NOMO-1 treated with dmso at 0.1 percent for 144 hours (cell line): ENCODE measurements at regions not wholly inside any gene's neighbourhood (a gene's known extent, or its start where the extent isn't known, plus 50 kb on each side); places are given as distances from the start of the nearest gene placed in this dataset.
"Not testable (repeated sequence)": the region's sequence is repeated elsewhere in the genome, so short reads cannot be mapped to it uniquely, and the experiment has no call there.

Experiments
- DNase-seq: peaks from one replicate; lab custom pipeline; 2025; ENCODE audit not compliant: unreplicated experiment; lab: John Stamatoyannopoulos, UW

DNA sequence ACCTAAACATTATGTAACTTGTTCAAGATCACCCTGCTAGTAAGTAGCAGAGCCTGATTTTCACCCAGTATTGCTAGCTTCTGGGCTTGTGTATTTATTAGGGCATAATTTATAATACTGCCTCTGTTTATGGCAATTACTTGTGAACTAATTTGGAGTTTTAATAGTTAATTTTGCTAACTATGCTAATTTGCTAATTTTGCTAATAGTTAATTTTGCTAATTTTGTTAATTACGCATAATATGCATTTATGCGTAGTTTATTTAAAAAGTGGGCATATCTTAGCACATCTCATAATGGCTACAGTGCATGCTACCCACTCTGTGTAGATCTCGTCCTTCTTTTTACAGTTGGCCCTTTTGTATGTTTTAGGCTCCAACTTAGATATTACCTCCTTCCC lies 898.1 kb upstream of the EPHA5 start:
- no peak for DNase-seq

DNA sequence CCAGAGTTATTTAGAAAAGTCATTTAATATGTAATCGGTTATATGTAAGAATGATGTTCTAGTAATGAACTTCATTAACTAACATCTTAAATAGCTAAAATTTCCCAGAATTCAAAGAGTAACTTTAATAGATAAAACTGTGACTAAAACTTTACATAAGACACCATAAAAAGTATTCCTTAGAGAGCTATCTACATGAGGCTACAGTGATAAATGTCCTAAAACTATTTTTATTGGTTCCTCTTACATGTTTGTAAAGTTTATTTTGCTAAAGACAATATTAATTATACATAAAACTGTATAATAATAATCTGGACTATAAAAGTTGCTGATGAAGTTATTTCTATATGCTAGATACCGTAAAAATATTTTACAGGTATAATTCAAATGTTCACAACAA lies 897.7 kb upstream of the EPHA5 start:
- no peak for DNase-seq

DNA sequence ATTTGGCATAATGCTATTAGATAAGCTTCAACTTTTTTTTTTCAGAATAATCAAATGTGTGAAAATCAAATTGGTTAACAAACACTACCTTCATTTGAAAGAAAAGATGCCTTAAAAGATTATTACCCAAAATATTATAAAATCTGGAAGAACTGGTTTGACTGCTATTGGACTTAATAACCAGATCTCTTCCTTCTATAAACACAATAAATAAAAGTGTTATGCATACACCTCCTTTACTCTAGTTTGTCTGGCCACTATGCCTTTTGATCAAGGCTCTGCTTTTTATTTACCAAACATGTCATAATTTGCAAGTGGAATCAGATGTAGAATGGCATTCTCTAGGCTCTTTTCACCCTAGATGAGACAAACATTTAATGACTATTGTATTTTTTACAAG lies 897.3 kb upstream of the EPHA5 start:
- DNase-seq: no peak

DNA sequence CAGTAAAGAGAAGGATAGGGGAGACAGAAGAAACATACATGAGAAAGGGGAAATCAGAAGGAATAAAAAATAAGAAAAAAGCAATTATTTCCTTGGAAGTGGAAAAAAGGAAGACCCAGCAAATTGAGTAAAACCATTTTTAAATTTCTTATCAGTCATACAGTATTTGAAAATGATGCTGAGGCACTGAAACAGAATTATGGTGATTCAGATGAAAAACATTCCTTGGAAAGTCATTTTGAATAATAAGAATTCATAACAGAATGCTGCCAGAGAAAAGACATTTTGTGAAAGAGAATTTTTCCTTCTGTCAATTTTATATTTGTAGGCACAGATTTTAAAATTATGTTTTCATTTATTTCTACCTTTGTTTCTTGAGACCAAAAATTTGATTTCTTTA lies 895.5 kb upstream of the EPHA5 start:
- no peak for DNase-seq

DNA sequence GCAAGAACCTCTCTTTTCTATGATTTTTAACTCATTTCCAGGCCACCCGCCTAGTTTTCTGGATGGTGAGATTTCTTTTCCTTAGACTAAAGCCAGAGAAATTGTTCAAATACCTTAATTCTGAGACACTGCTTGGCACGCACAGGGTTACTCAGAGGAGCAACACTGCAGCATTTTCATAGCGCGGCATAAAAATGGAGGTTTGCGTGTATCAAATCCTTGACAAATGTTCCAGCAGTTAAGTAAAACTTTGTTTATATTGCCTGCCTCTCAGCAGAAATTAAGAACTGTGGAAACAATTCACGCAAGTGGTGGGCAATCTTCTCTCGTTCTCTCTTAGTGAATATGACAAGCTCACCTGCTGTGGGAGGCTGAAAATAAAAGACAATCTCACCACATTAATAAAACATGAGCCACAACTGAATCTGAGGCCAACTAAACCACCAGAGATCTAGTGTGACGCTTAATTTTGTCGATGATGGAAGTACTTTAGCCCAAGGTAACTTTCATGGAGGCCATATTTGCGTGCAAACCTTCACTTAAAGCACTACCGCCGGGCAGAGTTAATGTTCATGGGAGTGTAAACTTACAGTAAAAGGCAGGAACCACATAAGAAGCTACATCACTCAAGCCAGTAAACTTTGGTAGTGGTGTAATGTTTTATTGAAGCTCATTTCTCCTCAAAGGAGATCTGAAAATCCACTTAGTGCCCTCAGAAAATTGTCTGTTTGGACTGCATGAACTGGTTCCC lies 894.8 kb upstream of the EPHA5 start:
- DNase-seq: no peak

DNA sequence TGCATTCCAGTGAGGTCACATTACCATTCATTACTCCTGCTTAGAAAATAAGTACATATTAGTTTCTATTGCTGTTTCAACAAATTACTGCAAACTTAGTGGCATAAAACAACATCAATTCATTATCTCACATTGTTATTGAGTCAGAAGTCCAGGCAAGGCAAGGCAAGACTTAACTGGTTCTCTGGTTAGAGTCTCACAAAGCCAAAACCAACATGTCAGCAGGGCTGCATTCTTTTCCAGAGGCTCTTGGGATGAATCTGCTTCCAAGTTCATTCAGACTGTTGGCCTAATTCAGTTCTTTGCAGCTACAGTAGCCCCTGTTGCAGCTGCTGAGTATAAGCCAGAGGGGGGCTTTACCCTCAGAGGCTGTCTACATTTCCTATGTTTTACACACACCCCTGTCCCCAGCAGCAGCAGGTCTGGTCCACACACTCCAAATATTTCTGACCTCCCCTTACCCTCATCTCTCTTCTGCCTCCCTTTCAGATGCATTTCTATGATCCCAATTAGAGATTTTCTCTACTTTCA lies 892.1 kb upstream of the EPHA5 start:
- no peak for DNase-seq

DNA sequence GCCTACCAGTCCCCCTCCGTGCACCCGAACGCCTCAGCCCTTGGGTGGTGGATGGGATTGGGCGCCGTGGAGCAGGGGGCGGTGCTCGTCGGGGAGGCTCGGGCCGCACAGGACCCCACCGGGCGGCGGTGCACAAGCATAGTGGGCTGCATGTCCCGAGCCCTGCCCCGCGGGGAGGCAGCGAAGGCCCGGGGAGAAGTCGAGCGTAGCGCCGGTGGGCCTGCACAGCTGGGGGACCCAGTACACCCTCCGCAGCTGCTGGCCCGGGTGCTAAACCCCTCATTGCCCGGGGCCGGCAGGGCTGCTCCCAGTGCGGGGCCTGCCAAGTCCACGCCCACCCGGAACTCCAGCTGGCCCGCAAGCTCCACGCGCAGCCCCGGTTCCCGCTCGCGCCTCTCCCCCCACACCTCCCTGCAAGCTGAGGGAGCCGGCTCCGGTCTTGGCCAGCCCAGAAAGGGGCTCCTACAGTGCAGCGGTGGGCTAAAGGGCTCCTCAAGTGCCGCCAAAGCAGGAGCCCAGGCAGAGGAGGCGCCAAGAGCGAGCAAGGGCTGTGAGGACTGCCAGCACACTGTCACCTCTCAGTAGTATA lies 891.3 kb upstream of the EPHA5 start:
- not testable (repeated sequence) for DNase-seq

DNA sequence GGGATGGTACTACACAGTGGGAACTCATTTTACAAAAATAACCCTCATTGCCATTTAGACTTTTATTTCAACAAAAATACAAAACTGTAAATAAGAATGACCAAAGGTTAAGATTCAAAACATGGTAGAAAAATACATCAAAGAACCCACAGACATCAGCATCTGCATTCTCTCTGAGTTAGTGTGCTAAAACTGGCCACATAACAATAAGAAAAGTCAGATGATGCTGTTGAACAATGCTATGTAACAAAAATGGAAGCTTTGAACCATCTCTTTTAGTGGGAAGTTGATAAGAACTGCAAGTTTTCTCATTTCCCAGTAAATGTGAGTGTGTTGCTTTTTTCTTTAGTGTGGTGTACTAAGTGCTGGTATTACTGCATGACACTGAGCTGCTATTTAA lies 888.4 kb upstream of the EPHA5 start:
- DNase-seq: no peak

DNA sequence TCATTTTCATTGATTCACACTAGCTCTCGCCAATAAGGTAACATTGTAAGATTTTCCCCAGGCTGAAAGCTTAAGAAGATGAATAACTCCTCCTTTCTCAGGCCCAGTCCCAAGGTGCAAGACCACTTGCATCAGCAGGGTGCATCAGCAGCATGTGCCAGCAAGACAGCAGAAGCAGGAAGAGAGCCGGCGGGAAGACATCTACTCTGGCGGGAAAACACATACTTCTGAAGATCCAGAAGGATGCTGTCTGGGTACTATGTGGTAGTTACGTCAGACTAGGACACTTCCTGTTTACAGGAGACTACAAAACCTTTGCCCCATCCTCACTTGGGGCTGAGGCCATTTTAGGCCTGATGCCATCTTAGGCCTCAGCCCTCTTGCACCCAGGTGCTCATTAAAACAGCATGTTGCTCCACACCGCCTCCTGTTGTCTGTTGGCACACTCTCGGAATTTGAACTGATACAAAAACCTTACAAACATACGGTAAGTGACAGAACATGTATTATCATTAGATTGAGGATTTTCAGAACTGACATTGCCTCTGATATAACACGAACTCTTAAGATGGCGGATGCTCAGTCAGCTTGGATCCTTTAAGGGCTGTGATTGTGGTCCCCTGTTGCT lies 886.5 kb upstream of the EPHA5 start:
- DNase-seq: no peak

DNA sequence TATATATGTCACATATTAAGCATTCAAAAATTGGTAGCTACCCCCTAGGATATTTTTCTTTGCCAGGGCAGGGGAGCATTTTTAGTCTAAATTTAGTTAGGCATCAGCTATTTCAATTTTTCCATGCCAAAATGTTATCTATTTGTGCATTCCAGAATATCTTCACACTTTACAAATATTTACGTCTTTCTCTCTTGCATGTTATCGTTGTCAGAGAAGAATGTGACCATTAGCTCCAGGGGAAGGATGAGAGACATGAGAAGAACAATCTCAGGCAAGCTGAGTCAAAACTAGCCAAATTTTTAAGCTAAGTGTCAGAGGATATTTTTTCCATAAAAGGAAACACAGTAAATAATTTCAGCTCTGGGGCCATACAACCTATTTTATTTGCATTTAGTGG lies 885.0 kb upstream of the EPHA5 start:
- no peak for DNase-seq

DNA sequence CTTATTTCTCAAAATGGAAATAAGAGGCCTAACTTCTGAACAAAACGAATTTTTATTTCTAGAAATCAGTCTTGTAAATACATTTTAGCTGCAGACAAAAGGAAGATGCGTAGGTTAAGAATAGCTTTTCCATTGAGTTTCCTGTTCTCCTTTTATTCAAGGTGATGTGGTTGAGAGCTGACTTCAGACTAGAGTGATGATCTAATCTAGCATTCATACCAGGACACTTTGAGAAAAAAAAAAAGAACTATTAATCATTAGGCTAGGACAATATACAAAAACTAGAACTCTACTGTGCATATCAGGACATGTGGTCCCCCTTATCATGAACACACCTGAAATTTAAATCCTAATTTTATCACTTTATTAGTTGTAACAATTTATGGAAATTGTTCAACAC lies 884.5 kb upstream of the EPHA5 start:
- no peak for DNase-seq

DNA sequence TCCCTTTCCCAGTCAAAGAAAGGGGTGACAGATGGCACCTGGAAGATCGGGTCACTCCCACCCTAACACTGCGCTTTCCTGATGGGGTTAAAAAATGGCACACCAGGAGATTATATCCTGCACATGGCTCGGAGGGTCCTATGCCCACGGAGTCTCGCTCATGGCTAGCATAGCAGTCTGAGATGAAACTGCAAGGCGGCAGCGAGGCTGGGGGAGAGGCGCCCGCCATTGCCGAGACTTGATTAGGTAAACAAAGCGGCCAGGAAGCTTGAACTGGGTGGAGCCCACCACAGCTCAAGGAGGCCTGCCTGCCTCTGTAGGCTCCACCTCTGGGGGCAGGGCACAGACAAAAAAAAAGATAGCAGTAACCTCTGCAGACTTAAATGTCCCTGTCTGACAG lies 875.0 kb upstream of the EPHA5 start:
- DNase-seq: not testable (repeated sequence)

DNA sequence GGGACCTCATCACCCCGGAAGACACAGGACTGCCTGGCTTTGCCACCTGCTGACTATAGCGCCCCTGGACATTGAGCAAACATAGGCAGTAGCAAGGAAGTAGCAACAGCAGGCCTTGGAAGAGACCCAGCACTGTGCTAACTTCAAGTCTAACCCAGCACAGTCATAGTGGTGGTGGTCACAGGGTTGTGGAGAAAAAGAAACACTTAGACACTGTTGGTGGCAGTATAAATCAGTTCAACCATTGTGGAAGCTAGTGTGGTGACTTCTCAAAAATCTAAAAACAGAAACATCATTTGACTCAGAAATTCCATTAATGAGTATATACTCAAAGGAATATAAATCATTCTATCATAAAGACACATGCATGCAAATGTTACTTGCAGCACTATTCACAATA lies 874.0 kb upstream of the EPHA5 start:
- DNase-seq: no peak

DNA sequence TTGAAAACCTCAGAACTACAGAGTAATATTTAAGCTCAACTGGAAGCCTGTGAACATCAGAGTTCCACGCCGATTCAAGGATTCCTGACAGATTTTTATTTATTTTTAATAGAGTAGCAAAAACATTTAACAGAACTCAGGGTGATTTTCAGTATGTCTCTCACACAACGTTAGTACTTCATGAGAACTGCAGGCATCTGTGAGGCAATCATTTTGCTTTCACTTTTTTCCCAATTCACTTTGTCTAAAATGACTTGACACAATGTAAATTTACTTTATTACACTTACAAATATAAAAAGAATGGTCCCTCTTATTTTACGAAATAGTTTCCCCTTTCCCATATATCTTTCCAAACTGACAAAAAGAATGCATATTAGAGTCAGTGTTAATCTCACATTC lies 869.5 kb upstream of the EPHA5 start:
- no peak for DNase-seq

DNA sequence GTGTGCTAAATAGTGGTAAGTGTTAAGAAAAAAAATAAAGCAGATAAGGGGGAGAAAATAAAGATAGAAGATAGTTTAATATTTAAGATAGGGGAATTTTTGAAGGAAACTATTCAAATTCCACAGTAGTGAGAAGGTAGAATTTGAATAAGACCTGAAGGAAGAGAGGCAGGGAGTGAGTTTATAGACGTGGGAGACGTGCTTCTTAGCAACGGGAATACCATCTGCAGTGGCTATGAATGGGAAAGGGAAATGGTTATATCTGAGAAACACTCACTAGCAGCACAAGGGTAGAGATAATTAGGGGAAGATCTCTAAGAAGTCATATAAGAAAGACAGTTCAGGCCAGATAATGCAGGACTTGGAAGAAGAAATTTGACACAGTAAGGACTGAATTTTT lies 854.5 kb upstream of the EPHA5 start:
- DNase-seq: no peak

DNA sequence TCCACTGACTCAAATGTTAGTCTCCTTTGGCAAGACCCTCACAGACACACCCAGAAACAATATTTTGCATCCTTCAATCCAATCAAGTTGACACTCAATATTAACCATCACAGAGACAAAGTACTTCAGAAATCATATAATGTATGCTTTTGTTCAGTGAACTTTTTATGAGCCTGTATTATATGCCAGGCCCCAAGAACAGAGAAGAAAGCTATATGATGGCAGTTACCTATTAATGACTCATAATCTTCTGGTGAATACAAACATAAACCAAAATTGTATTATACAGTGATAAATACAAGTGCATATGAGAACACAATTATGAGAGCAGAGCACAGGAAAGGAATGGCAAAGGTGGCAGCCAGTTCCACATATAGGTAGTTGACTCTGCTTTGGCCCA lies 852.0 kb upstream of the EPHA5 start:
- DNase-seq: no peak

DNA sequence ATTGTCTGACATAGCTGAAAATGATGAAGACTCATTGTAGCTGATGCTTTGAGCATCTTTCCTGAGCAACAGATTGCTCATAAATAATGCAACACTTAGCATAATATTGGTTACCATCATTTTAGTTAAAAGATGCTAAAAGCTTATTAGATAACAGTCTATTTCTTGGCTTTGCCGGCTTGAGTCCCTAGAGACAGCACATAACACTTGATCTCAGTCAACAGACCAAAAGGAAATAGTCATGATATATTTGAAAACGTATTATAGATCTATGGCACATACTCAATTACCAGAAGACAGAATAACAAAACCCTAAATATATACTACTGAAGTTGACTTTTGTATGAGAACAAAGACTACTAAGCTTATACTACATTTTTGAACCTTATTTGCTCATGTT lies 846.7 kb upstream of the EPHA5 start:
- no peak for DNase-seq

DNA sequence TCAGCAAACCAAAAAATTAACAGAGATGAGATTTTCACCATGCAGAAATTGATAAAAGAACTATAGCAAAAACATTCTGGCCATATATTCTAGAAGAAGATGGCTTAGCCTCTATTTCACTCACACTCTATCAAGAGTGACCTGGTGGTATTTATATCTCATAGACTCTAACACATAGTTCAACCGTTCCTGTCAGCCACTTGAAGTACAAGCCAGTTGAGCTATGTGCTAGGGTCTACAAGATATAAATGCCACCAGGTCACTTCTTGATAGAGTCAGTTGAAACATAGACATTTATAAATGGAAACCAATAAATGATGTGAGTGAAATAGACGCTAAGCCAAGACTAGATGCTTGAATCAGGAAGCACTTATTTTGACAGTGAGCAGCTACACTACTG lies 836.7 kb upstream of the EPHA5 start:
- no peak for DNase-seq

DNA sequence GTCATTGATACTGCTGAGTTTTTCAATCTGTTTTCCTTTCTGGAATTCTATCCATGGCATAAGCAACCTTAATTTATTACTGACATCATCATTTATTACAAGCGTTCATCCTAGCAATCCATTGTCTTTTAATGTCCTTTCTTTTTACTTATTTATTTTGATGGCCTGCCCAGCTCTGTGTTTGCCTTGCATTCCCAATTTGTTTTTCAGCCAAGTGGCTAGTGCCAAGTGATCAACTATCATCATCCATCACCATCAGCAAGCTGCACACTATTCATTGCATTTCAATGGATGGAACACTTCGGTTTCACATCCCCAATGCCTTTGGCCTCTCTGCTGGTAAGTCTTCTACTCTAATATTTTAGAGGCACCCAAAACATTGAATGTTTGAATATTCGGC lies 831.7 kb upstream of the EPHA5 start:
- no peak for DNase-seq

DNA sequence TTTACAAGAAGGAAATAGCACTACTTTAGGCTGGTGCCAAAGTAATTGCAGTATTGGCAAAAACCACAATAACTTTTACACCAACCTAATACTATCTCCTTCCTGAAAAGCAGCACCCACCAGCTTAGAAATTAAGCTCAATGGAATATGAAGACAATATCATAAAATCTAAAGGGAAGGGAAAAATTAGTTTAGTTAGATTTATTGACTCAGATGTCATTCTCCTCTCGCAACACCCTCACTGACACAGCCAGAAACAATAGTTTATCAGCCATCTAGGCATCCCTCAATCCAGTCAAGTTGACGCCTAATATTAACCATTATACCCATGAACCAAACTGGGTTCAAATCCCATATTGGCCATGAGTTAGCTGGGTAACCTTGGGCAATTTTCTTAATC lies 820.4 kb upstream of the EPHA5 start:
- no peak for DNase-seq

DNA sequence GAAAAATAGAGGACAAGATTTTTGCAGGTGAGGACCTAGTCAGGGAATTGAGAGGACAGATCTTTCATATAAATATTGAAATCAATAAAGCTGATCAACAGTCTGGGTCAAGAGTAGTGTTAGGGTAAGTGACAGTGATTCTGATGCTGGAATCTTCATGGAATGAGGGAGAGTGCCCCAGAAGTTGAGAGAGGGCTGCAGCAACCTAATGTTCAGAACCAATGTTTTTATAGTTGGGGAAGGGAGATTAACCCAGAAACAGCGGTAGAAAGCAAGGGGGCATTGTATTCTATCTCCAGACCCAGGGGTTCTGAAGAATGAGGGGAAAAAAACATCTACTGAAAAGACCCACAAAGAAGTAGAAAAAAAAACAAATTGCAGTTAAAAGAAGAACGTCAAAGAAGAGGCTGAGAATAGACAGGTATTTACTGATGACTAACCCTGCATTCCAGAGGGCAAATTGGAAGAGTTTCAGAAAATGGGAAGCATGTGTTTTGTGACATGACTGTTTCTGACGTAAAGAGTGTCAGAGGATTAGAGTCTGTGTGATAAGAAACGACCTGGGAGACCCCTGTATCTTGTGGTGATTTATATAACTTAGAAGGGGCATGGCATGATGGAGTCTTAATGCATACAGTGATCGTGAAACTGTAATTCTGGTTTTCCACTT lies 819.6 kb upstream of the EPHA5 start:
- no peak for DNase-seq

DNA sequence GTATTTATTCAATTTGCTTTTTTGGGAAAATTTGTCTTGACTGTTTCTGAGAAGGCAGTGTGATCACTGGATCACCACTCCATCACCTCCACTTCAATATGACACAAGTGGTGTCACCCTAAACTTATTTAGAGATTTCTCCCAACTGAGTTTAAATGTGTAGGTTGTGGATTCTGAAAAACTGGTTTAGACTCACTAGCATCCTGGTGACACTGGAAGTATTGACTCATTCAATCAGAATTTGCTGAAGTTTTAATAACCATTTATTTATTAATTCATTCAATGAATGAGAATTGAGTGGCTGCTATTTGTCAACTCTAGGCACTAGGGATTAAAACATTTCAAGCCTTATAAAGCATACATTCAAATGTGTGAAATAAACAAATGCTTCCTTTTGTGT lies 819.1 kb upstream of the EPHA5 start:
- DNase-seq: no peak
